Kidney (tissue), 13 donors: ENCODE measurements at regions not wholly inside any gene's neighbourhood (a gene's known extent, or its start where the extent isn't known, plus 50 kb on each side); places are given as distances from the start of the nearest gene placed in this dataset.
A peak's percentile ranks its signal among the peaks of the same experiment; 100 is the strongest.

Experiments used
- DNase-seq, 5 donors: peaks; one replicate each; pipeline ENCODE4 v3.0.0-alpha.2; 2013 to 2020
- FAIRE-seq: peaks from 2 replicates; lab custom pipeline; 2012; peaks lifted over from hg19 to GRCh38; lab: Jason Lieb, UNC
- H3K27ac ChIP-seq, 2 donors: one replicate each; pipeline ENCODE4 v1.7.0; 2013; ENCODE audit warnings: low read depth in 2 of 2, low read length in 2 of 2, inconsistent platforms in 1 of 2
- H3K27me3 ChIP-seq: one replicate; pipeline ENCODE4 v1.7.1; 2013; ENCODE audit warnings: low read length, inconsistent platforms; ENCODE audit not compliant: control insufficient read depth, insufficient read depth
- H3K36me3 ChIP-seq, 3 donors: one replicate each; pipeline versions ENCODE4 v1.7.0 to v1.7.1; 2013; ENCODE audit warnings: low read length in 3 of 3, control low read depth in 1 of 3, inconsistent platforms in 1 of 3; ENCODE audit not compliant: insufficient read depth in 3 of 3, control insufficient read depth in 2 of 3
- H3K4me1 ChIP-seq, 3 donors: one replicate each; pipeline versions ENCODE4 v1.7.0 to v1.7.1; 2013; ENCODE audit warnings: low read length in 3 of 3, inconsistent platforms in 1 of 3, low read depth in 1 of 3; ENCODE audit not compliant: control insufficient read depth in 2 of 3, insufficient read depth in 2 of 3
- H3K4me3 ChIP-seq, 3 donors: one replicate each; pipeline versions ENCODE4 v1.7.0 to v1.8.1; 2013; ENCODE audit warnings: low read length in 3 of 3, control low read depth in 1 of 3, inconsistent platforms in 1 of 3
- H3K9ac ChIP-seq, 3 donors: one replicate each; pipeline versions ENCODE4 v1.7.0 to v1.7.1; 2013; ENCODE audit warnings: low read length in 3 of 3, control low read depth in 1 of 3, inconsistent platforms in 1 of 3
- H3K9me3 ChIP-seq, 3 donors: one replicate each; pipeline versions ENCODE4 v1.7.0 to v1.7.1; 2013; ENCODE audit warnings: low read length in 3 of 3, control low read depth in 1 of 3, inconsistent platforms in 1 of 3; ENCODE audit not compliant: control insufficient read depth in 2 of 3, insufficient read depth in 1 of 3
- intact Hi-C: fragments of 100-400 bp; cut with DNase I; formaldehyde crosslinking; loops from one replicate; pipeline ENCODE4 v1.11.1; 2022
- TF ChIP-seq, protein P1 (sequence below): IDR thresholded peaks from 3 replicates; pipeline ENCODE4 v1.5.1; 2012; ENCODE audit warnings: mild to moderate bottlenecking, moderate library complexity, borderline replicate concordance; ENCODE audit not compliant: insufficient read depth; ENCODE audit errors: extremely low read depth
- donor health status: control.
- donor health status: control.
- donor health status: control.
- donor health status: control.
- donor health status: control.
- donor health status: DM: yes; HTN: yes; CAD: no.
- donor health status: Normal renal cell carcinoma (clear cell type).

DNA sequence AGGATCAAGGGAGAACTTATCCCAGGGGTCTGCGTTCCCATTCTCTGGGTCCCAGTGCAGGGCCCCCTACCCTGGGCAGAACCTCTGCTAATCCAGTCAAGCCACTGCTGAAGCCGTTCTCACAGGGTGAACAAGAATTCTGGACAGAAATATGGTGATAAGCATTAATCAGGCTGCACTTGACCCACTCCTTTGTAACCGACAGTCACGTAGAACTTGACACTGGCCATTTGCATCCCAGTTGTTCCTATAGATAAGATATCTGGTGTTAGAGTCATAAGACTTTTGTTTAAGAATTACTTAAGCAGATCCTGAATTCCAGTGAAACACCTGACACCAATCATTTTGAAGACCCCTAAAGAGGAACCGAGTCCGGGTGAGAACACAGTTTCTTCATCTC, 107.5 kb upstream of the THY1 start:
- no peak overlapping the region for H3K4me3 ChIP-seq
- no peaks in the 10 kb centered on the region for H3K36me3 ChIP-seq
- TF ChIP-seq, protein P1, sequence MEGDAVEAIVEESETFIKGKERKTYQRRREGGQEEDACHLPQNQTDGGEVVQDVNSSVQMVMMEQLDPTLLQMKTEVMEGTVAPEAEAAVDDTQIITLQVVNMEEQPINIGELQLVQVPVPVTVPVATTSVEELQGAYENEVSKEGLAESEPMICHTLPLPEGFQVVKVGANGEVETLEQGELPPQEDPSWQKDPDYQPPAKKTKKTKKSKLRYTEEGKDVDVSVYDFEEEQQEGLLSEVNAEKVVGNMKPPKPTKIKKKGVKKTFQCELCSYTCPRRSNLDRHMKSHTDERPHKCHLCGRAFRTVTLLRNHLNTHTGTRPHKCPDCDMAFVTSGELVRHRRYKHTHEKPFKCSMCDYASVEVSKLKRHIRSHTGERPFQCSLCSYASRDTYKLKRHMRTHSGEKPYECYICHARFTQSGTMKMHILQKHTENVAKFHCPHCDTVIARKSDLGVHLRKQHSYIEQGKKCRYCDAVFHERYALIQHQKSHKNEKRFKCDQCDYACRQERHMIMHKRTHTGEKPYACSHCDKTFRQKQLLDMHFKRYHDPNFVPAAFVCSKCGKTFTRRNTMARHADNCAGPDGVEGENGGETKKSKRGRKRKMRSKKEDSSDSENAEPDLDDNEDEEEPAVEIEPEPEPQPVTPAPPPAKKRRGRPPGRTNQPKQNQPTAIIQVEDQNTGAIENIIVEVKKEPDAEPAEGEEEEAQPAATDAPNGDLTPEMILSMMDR: no peak
- FAIRE-seq: no peak
- no peak overlapping the region for H3K9ac ChIP-seq
- H3K4me1 ChIP-seq: no peaks in the 10 kb centered on the region
- no peak overlapping the region for H3K27ac ChIP-seq
- H3K27me3 ChIP-seq: no peaks in the 10 kb centered on the region
- no peaks in the 10 kb centered on the region for H3K9me3 ChIP-seq
- DNase-seq: peak in 1 of 5 donors; percentile 21
- intact Hi-C loops: no loop called here

GRCh38 chr11:119529936-119530335, 107.0 kb upstream of the THY1 start:
- Histone ChIP-seq H3K27ac (no peak overlapping the region), H3K27me3 (no peaks in the 10 kb centered on the region), H3K4me3 (no peak overlapping the region), H3K9ac (no peak overlapping the region), H3K4me1 (no peaks in the 10 kb centered on the region), H3K36me3 (no peaks in the 10 kb centered on the region), H3K9me3 (no peaks in the 10 kb centered on the region)
- FAIRE-seq: no peak
- TF ChIP-seq, protein P1: no peak
- peak in 1 of 5 donors; percentile 8 for DNase-seq
- intact Hi-C loops: no loop called here

DNA sequence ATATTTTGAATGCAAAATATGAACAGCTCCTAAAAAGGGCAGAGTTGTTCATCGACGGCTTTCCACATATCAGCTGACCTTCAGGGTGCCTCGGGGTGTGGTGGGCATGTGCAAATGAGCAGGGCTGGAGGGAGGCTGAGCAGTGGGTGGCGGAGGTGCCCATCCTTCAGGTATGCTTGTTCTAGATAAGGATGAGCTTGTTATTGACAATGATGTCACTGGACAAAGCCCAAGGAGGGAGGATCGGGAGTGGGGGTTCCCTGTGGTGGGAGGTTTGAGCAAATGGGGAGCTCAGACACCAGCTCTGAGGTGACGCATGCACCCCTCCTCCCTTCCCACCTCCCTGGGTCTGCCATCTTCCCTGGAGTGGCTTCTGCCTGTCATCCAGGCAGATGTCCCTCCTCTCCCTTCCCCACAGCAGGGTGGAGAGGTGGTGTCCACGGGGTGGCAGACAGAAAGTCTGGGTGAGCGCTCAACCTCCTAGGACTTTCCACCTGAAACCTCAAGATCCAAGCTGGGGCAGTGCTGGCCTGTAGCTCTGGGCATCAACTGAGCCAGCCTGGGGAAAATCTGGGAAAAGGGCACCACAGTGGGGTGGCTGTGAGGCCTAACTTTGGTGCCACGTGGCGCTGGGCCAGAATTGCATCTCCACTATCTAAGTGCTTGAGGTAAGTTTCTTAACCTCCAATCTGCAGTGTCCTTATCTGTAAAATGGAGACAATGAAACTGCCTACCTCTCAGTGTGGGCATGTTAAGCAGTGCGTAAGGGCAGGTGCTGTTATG, 106.3 kb upstream of the THY1 start:
- no peaks in the 10 kb centered on the region for H3K9me3 ChIP-seq
- FAIRE-seq: no peak

More for the DNA sequence above, 106.3 kb upstream of the THY1 start:
- Histone ChIP-seq H3K9ac (no peak overlapping the region), H3K4me1 (no peaks in the 10 kb centered on the region), H3K27me3 (no peaks in the 10 kb centered on the region), H3K36me3 (no peaks in the 10 kb centered on the region), H3K4me3 (no peak overlapping the region), H3K27ac (no peak overlapping the region)
- DNase-seq: peak in 1 of 5 donors; percentile 48
- TF ChIP-seq, protein P1: no peak
- intact Hi-C loops: no loop called here
